ENCODE measurements at regions not wholly inside any gene's neighbourhood (a gene's known extent, or its start where the extent isn't known, plus 50 kb on each side); places are given as distances from the start of the nearest gene placed in this dataset.

GRCh38 chr2:58708565-58708964, 467.4 kb upstream of the FANCL start:
- ATAC-seq (peak; percentile 63 to 68; a peak in 3 of 6 replicates), FAIRE-seq (no peak), DNase-seq (ENCODE audit: low read depth in 1 of 2, low spot score in 1 of 2) (peak in 1 of 2 experiments; percentile 3)
- Histone ChIP-seq H3K4me1 (no peaks in the 10 kb centered on the region), H3K27ac (no peak overlapping the region), H3K9me3 (no peaks in the 10 kb centered on the region), H3K4me2 (no peak overlapping the region), H3K4me3 (no peak overlapping the region)
- POLR2A ChIA-PET = no interaction called here
- CTCF ChIA-PET = interaction anchor here (1.4 kb wide), 1 partner anchor 10 kb away, joined by 3 read pairs; no protein-coding TSS in a partner anchor
- WGBS (ENCODE audit: missing lambda C conversion rate) = 0% methylated on average over 1 of the region's 1 CpG
- no peak for TF ChIP-seq MAFK (IDR thresholded peaks at IDR 0.05; ENCODE audit: partially characterized antibody)
- no peak for TF ChIP-seq JUN (IDR thresholded peaks at IDR 0.05)
- TF ChIP-seq POLR2AphosphoS2 (conservative IDR thresholded peaks at IDR 0.05; ENCODE audit: low read length) = no peak
- TF ChIP-seq MAZ (IDR thresholded peaks at IDR 0.05; ENCODE audit: borderline replicate concordance, low read depth, low read length) = no peak
- no peak for TF ChIP-seq RAD21 (conservative IDR thresholded peaks at IDR 0.05 in 1 of 2, IDR thresholded peaks at IDR 0.05 in 1 of 2)
- TF ChIP-seq EHMT2 (IDR thresholded peaks at IDR 0.05; ENCODE audit: low read depth) = no peak
- no peak for TF ChIP-seq HOXA7 (CRISPR knock-in tag; IDR thresholded peaks at IDR 0.05)
- no peak for TF ChIP-seq REST (IDR thresholded peaks at IDR 0.05)
- no peak for TF ChIP-seq CTCF (IDR thresholded peaks at IDR 0.05)
- no peak for TF ChIP-seq HEYL (CRISPR knock-in tag; IDR thresholded peaks at IDR 0.05)
- TF ChIP-seq ATOH8 (CRISPR knock-in tag; IDR thresholded peaks at IDR 0.05; ENCODE audit: low read depth) = no peak
- no peak for TF ChIP-seq CHD4 (IDR thresholded peaks at IDR 0.05; ENCODE audit: borderline replicate concordance)
- no peak for TF ChIP-seq PBX3 (IDR thresholded peaks at IDR 0.05)
- TF ChIP-seq FOXS1 (CRISPR knock-in tag; IDR thresholded peaks at IDR 0.05) = no peak
- no peak for TF ChIP-seq CBX8 (IDR thresholded peaks at IDR 0.05)
- TF ChIP-seq ZNF302 (CRISPR knock-in tag; IDR thresholded peaks at IDR 0.05) = no peak
- TF ChIP-seq RCOR1 (IDR thresholded peaks at IDR 0.05; ENCODE audit: low read depth, low read length) = no peak
- TF ChIP-seq MAX (IDR thresholded peaks at IDR 0.05) = no peak

GRCh38 chr2:58702302-58702885, 461.3 kb upstream of the FANCL start:
- ATAC-seq (no peak), FAIRE-seq (no peak), DNase-seq (ENCODE audit: low read depth in 1 of 2, low spot score in 1 of 2) (no peak)
- H3K9me3 ChIP-seq = no peaks in the 10 kb centered on the region
- no peak overlapping the region for H3K27ac ChIP-seq
- ChIA-PET POLR2A (no interaction called here), CTCF (interaction anchor here (0.9 to 1.3 kb wide), 2 partner anchors 9 to 1859 kb away, joined by 3 read pairs; no protein-coding TSS in a partner anchor)
- WGBS (ENCODE audit: missing lambda C conversion rate) = 2% methylated on average over 2 of the region's 2 CpGs
- H3K4me2 ChIP-seq = no peak overlapping the region
- no peak overlapping the region for H3K4me3 ChIP-seq
- no peak for TF ChIP-seq POLR2AphosphoS2 (conservative IDR thresholded peaks at IDR 0.05; ENCODE audit: low read length)
- no peak for TF ChIP-seq TP53 (CRISPR knock-in tag; IDR thresholded peaks at IDR 0.05)
- no peak for TF ChIP-seq NFE2L2 (conservative IDR thresholded peaks at IDR 0.05; ENCODE audit: low read length)
- no peak for TF ChIP-seq CBX8 (IDR thresholded peaks at IDR 0.05)
- TF ChIP-seq ZC3H11A (IDR thresholded peaks at IDR 0.05) = no peak
- no peak for TF ChIP-seq CHD4 (IDR thresholded peaks at IDR 0.05; ENCODE audit: borderline replicate concordance)
- no peak for TF ChIP-seq GATA3 (IDR thresholded peaks at IDR 0.05; ENCODE audit: borderline replicate concordance)
- no peak for TF ChIP-seq CHD2 (IDR thresholded peaks at IDR 0.05; ENCODE audit: low read length, partially characterized antibody)
- TF ChIP-seq ATOH8 (CRISPR knock-in tag; IDR thresholded peaks at IDR 0.05; ENCODE audit: low read depth) = no peak
- TF ChIP-seq MYC (IDR thresholded peaks at IDR 0.05; ENCODE audit: borderline replicate concordance, low read length) = no peak
- TF ChIP-seq HDAC2 (IDR thresholded peaks at IDR 0.05) = no peak
- no peak for TF ChIP-seq ZNF302 (CRISPR knock-in tag; IDR thresholded peaks at IDR 0.05)
- TF ChIP-seq PHF8 (IDR thresholded peaks at IDR 0.05; ENCODE audit: borderline replicate concordance, low read depth) = no peak
- no peaks in the 10 kb centered on the region for H3K4me1 ChIP-seq

Data from A549 (cell line).